Upper lobe of left lung (tissue), 4 donors: ENCODE measurements at regions not wholly inside any gene's neighbourhood (a gene's known extent, or its start where the extent isn't known, plus 50 kb on each side); places are given as distances from the start of the nearest gene placed in this dataset.

Source experiments
- EP300 ChIP-seq, 4 donors: sonication (generic); formaldehyde crosslinking; IDR thresholded peaks; one replicate each; pipeline ENCODE4 v1.5.1; 2017; ENCODE audit warnings: antibody characterized with exemption in 4 of 4, control low read depth in 2 of 4
- POLR2A ChIP-seq, 4 donors: fragments of 450-650 bp; IDR thresholded peaks; one replicate each; pipeline ENCODE4 v1.5.1; 2016 to 2017; ENCODE audit warnings: antibody characterized with exemption in 4 of 4, mild to moderate bottlenecking in 2 of 4
- POLR2AphosphoS5 ChIP-seq, 2 donors: sonication (generic); formaldehyde crosslinking; IDR thresholded peaks; one replicate each; pipeline ENCODE4 v1.5.1; 2017; ENCODE audit warnings: antibody characterized with exemption in 2 of 2
- TF ChIP-seq, protein P1 (sequence below), 6 experiments: fragments of 450-650 bp in 4 of 6; fragments of 200-600 bp in 2 of 6; sonication (generic) in 2 of 6; IDR thresholded peaks; one replicate each; pipeline ENCODE4 v1.5.1; 2016 to 2019; ENCODE audit warnings: antibody characterized with exemption in 6 of 6

DNA sequence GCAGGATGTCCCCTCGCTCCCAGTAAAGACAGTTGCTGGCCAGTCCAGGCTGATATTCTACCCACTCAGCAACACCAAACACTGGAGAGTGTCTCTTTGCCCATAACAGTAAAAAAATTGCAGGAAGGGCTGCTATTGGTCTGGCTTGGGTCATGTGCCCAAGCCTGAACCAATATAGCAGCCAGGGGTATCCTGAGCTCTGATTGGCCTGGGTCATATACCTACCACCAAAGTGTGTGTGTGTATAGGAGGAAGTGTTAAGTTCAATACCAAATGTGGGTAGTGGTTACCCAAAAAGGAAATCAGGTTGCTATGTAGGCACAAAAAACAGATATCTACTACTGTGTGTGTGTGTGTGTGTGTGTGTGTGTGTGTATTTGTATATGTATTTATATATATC lies 373.2 kb downstream of the BCOR start:
- TF ChIP-seq, protein P1, sequence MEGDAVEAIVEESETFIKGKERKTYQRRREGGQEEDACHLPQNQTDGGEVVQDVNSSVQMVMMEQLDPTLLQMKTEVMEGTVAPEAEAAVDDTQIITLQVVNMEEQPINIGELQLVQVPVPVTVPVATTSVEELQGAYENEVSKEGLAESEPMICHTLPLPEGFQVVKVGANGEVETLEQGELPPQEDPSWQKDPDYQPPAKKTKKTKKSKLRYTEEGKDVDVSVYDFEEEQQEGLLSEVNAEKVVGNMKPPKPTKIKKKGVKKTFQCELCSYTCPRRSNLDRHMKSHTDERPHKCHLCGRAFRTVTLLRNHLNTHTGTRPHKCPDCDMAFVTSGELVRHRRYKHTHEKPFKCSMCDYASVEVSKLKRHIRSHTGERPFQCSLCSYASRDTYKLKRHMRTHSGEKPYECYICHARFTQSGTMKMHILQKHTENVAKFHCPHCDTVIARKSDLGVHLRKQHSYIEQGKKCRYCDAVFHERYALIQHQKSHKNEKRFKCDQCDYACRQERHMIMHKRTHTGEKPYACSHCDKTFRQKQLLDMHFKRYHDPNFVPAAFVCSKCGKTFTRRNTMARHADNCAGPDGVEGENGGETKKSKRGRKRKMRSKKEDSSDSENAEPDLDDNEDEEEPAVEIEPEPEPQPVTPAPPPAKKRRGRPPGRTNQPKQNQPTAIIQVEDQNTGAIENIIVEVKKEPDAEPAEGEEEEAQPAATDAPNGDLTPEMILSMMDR (IDR thresholded peaks at IDR 0.05): no peak
- TF ChIP-seq POLR2AphosphoS5 (IDR thresholded peaks at IDR 0.05): no peak
- TF ChIP-seq EP300 (IDR thresholded peaks at IDR 0.05): no peak
- TF ChIP-seq POLR2A (IDR thresholded peaks at IDR 0.05): no peak
